KMS-11 (cell line): ENCODE measurements at regions not wholly inside any gene's neighbourhood (a gene's known extent, or its start where the extent isn't known, plus 50 kb on each side); places are given as distances from the start of the nearest gene placed in this dataset.

ENCODE experiments used
- H2AFZ ChIP-seq: fragments of 200-600 bp; sonication (generic); 2 replicates; pipeline ENCODE4 v1.6.1; 2016; ENCODE audit warnings: antibody characterized with exemption, mixed run types, low read depth
- H3K27ac ChIP-seq: fragments of 200-600 bp; sonication (generic); 2 replicates; pipeline ENCODE4 v1.6.1; 2016; ENCODE audit warnings: mild to moderate bottlenecking, mixed run types
- H3K27me3 ChIP-seq: fragments of 200-600 bp; sonication (generic); 2 replicates; pipeline ENCODE4 v1.6.1; 2017; ENCODE audit warnings: mild to moderate bottlenecking, low read depth, mixed run types, moderate library complexity; ENCODE audit not compliant: insufficient read depth
- H3K36me3 ChIP-seq: fragments of 200-600 bp; sonication (generic); 2 replicates; pipeline ENCODE4 v1.6.1; 2017; ENCODE audit warnings: mild to moderate bottlenecking, mixed run types; ENCODE audit not compliant: insufficient read depth
- H3K4me1 ChIP-seq: fragments of 200-600 bp; sonication (generic); 2 replicates; pipeline ENCODE4 v1.6.1; 2016; ENCODE audit warnings: mild to moderate bottlenecking, low read depth, mixed run types; ENCODE audit not compliant: poor library complexity, severe bottlenecking
- H3K4me2 ChIP-seq: fragments of 200-600 bp; sonication (generic); 2 replicates; pipeline ENCODE4 v1.7.0; 2016; ENCODE audit warnings: mild to moderate bottlenecking, mixed run types
- H3K4me3 ChIP-seq: fragments of 200-600 bp; sonication (generic); IDR thresholded peaks from 2 replicates; pipeline ENCODE4 v1.6.1; 2017; ENCODE audit warnings: low read depth, low read length, mixed read lengths; ENCODE audit not compliant: insufficient read depth
- H3K79me2 ChIP-seq: fragments of 200-600 bp; sonication (generic); 2 replicates; pipeline ENCODE4 v1.6.1; 2016; ENCODE audit warnings: low read depth, mixed run types; ENCODE audit not compliant: insufficient read depth
- H3K9ac ChIP-seq: fragments of 200-600 bp; sonication (generic); 2 replicates; pipeline ENCODE4 v1.6.1; 2016; ENCODE audit warnings: mild to moderate bottlenecking, mixed run types
- H4K20me1 ChIP-seq: fragments of 200-600 bp; sonication (generic); 2 replicates; pipeline ENCODE4 v1.6.1; 2016; ENCODE audit warnings: mild to moderate bottlenecking, mixed run types; ENCODE audit not compliant: insufficient read depth
- TF ChIP-seq, protein P1 (sequence below): fragments of 200-600 bp; sonication (generic); conservative IDR thresholded peaks from 2 replicates; pipeline ENCODE4 v1.6.1; 2017; ENCODE audit warnings: low read depth, mild to moderate bottlenecking, antibody characterized with exemption, low read length, moderate library complexity, mixed read lengths

DNA sequence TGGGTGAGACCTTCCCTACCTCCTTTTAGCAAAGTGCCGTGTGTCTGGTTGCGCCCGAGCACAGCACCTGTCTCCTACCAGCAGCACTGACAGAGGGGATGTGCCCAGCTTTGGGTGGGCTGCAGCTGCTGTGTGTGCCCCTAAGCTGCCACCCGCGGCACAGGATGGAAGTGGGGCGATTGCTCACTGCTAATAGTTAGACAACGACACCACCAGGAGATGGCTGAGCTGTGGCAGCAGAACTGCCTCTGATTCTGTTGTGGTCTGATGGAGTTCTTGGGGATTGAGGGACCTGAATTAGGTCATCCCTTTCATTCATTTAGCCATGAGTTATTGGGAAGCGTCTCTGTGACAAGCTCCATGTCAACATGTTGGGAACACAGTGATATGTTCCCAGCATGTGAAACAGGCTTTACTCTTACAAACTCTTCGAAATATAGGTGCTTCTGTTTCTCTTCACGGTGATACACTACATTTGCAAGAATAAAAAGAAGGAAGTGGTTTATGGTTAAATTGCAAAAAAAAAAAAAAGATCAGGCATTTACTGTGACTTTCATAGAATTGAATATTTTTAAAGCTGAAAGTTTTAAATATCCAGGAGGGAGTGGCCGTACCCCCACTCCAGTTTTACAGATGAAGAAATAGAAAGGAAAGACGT, 184.4 kb downstream of the MAF start:
- Histone ChIP-seq H3K27me3 (no peaks in the 10 kb centered on the region), H3K4me3 (no peak overlapping the region), H3K4me1 (no peaks in the 10 kb centered on the region), H2AFZ (no peak overlapping the region), H3K27ac (no peak overlapping the region), H4K20me1 (no peaks in the 10 kb centered on the region), H3K4me2 (no peak overlapping the region), H3K79me2 (no peaks in the 10 kb centered on the region), H3K36me3 (no peaks in the 10 kb centered on the region), H3K9ac (no peak overlapping the region)
- TF ChIP-seq, protein P1, sequence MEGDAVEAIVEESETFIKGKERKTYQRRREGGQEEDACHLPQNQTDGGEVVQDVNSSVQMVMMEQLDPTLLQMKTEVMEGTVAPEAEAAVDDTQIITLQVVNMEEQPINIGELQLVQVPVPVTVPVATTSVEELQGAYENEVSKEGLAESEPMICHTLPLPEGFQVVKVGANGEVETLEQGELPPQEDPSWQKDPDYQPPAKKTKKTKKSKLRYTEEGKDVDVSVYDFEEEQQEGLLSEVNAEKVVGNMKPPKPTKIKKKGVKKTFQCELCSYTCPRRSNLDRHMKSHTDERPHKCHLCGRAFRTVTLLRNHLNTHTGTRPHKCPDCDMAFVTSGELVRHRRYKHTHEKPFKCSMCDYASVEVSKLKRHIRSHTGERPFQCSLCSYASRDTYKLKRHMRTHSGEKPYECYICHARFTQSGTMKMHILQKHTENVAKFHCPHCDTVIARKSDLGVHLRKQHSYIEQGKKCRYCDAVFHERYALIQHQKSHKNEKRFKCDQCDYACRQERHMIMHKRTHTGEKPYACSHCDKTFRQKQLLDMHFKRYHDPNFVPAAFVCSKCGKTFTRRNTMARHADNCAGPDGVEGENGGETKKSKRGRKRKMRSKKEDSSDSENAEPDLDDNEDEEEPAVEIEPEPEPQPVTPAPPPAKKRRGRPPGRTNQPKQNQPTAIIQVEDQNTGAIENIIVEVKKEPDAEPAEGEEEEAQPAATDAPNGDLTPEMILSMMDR, result no peak

DNA sequence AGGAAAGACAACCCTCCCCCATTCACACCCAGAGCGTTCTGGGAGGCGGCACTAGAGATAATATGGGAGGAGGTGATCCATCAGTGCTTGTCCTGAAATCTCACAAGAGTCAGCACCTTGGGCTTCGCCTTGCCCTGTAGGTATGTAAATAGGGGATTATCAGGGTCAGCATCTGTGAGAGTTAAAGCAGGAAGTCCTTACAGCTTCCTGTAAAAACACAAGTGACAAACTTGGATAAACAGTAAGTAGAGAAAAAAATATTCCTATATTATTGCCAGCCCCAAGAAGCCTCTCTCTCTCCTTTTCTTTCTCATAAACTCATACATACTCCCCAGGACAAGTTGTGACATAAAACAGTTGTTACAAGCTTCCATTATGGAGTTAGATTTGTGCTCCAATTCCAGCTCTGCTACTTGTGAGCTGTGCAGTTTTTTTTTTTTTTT, 187.7 kb downstream of the MAF start:
- Histone ChIP-seq H3K4me1 (no peaks in the 10 kb centered on the region), H3K79me2 (no peaks in the 10 kb centered on the region), H3K4me2 (no peak overlapping the region), H3K27ac (no peak overlapping the region), H3K27me3 (no peaks in the 10 kb centered on the region), H3K36me3 (no peaks in the 10 kb centered on the region), H2AFZ (no peak overlapping the region), H4K20me1 (no peaks in the 10 kb centered on the region), H3K4me3 (no peak overlapping the region), H3K9ac (no peak overlapping the region)
- TF ChIP-seq, protein P1, result no peak

DNA sequence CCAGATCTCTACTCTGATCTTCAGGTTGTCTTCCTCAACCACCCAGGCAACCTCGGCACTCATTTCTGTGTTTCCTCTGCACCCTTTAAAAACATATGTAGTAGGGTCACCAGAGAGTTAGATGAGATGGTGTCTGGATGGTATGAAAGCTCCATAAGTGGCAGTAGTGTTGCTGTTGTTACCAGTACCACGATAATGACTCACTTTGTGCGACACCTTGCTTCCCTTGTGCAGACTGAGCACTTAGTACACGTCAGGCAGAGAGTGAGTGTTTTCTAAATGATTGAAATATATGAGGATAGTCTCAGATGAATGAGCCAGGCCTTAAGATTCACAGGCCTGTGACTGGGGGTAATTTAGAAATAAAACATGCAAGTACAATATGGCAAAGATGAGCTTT, 188.7 kb downstream of the MAF start:
- no peaks in the 10 kb centered on the region for H3K36me3 ChIP-seq
- H3K27ac ChIP-seq, result no peak overlapping the region
- TF ChIP-seq, protein P1, result no peak
- H3K4me3 ChIP-seq, result no peak overlapping the region
- no peaks in the 10 kb centered on the region for H4K20me1 ChIP-seq
- no peak overlapping the region for H3K4me2 ChIP-seq
- H3K4me1 ChIP-seq, result no peaks in the 10 kb centered on the region
- no peak overlapping the region for H3K9ac ChIP-seq
- no peaks in the 10 kb centered on the region for H3K27me3 ChIP-seq
- H3K79me2 ChIP-seq, result no peaks in the 10 kb centered on the region
- no peak overlapping the region for H2AFZ ChIP-seq

DNA sequence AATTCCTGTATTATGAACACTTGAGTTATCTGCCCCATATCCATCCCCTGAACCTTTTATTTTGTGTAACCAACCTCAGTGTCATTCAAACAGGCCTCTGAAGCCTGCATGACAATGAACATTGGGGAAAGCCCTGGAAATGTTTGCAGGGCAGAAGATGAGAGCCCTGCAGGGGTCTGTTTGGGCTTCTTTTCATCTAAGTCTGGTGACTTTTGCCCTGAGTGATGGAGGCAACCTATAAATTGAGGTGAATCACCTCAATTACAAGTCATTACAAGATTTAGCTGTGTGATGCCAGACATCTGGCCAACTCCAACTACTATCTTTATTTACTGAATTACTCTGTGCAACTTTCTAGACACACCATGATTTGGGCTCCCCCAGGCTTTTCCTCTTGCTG, 189.2 kb downstream of the MAF start:
- H2AFZ ChIP-seq, result no peak overlapping the region
- TF ChIP-seq, protein P1, result no peak
- no peaks in the 10 kb centered on the region for H4K20me1 ChIP-seq
- H3K9ac ChIP-seq, result no peak overlapping the region
- no peaks in the 10 kb centered on the region for H3K27me3 ChIP-seq
- H3K4me2 ChIP-seq, result no peak overlapping the region
- H3K4me3 ChIP-seq, result no peak overlapping the region
- no peak overlapping the region for H3K27ac ChIP-seq
- no peaks in the 10 kb centered on the region for H3K4me1 ChIP-seq
- no peaks in the 10 kb centered on the region for H3K79me2 ChIP-seq
- H3K36me3 ChIP-seq, result no peaks in the 10 kb centered on the region
